DOHH2 (cell line): ENCODE measurements at regions not wholly inside any gene's neighbourhood (a gene's known extent, or its start where the extent isn't known, plus 50 kb on each side); places are given as distances from the start of the nearest gene placed in this dataset.

ENCODE experiments used
- H3F3A ChIP-seq: fragments of 200-600 bp; sonication (generic), shearing (Covaris generic); 2 replicates; pipeline ENCODE4 v1.6.0; 2016; ENCODE audit warnings: antibody characterized with exemption, mild to moderate bottlenecking; ENCODE audit not compliant: control insufficient read depth, insufficient read depth
- H3K27ac ChIP-seq: fragments of 200-600 bp; sonication (generic); 2 replicates; pipeline ENCODE4 v1.5.1; 2014; ENCODE audit warnings: low read depth, mild to moderate bottlenecking, low read length, moderate library complexity
- H3K27me3 ChIP-seq: fragments of 200-600 bp; sonication (generic); 2 replicates; pipeline ENCODE4 v1.6.1; 2014; ENCODE audit warnings: mild to moderate bottlenecking, low read length, mixed read lengths; ENCODE audit not compliant: control insufficient read depth
- H3K36me3 ChIP-seq: fragments of 200-600 bp; sonication (generic); 2 replicates; pipeline ENCODE4 v1.6.1; 2014; ENCODE audit warnings: mild to moderate bottlenecking, low read length, moderate library complexity, mixed read lengths; ENCODE audit not compliant: control insufficient read depth
- H3K4me1 ChIP-seq: fragments of 200-600 bp; sonication (generic); 2 replicates; pipeline ENCODE4 v1.6.1; 2014; ENCODE audit warnings: mild to moderate bottlenecking, low read length, mixed read lengths; ENCODE audit not compliant: control insufficient read depth
- H3K4me2 ChIP-seq: fragments of 200-600 bp; sonication (generic); 2 replicates; pipeline ENCODE4 v1.6.0; 2014; ENCODE audit warnings: mild to moderate bottlenecking, low read length, moderate library complexity
- H3K4me3 ChIP-seq: fragments of 200-600 bp; sonication (generic); 2 replicates; pipeline ENCODE4 v1.5.1; 2014; ENCODE audit warnings: mild to moderate bottlenecking, low read length, mixed read lengths
- H3K79me2 ChIP-seq: fragments of 200-600 bp; sonication (generic); 2 replicates; pipeline ENCODE4 v1.6.1; 2014; ENCODE audit warnings: mild to moderate bottlenecking, low read length, mixed read lengths; ENCODE audit not compliant: control insufficient read depth
- H3K9me2 ChIP-seq: fragments of 200-600 bp; sonication (generic); replicated peaks from 2 replicates; pipeline ENCODE4 v1.6.1; 2014; ENCODE audit warnings: mild to moderate bottlenecking, low read length, mixed read lengths; ENCODE audit not compliant: control insufficient read depth
- H3K9me3 ChIP-seq: fragments of 200-600 bp; sonication (generic); 2 replicates; pipeline ENCODE4 v1.6.1; 2014; ENCODE audit warnings: antibody characterized with exemption, low read length, mixed read lengths; ENCODE audit not compliant: control insufficient read depth, insufficient read depth
- H4K20me1 ChIP-seq: fragments of 200-600 bp; sonication (generic); 2 replicates; pipeline ENCODE4 v1.6.0; 2014; ENCODE audit warnings: low read depth, mild to moderate bottlenecking, antibody characterized with exemption, low read length, moderate library complexity; ENCODE audit not compliant: control insufficient read depth, insufficient read depth
- CTCF ChIP-seq: fragments of 200-600 bp; sonication (generic); IDR thresholded peaks from one replicate; pipeline ENCODE4 v1.5.1; 2014; ENCODE audit warnings: antibody characterized with exemption, mild to moderate bottlenecking, low read depth, low read length; ENCODE audit not compliant: poor library complexity, severe bottlenecking
- EZH2phosphoT487 ChIP-seq: fragments of 200-600 bp; sonication (generic); IDR thresholded peaks from 2 replicates; pipeline ENCODE4 v1.6.1; 2017; ENCODE audit warnings: borderline replicate concordance, mild to moderate bottlenecking, antibody characterized with exemption, low read length, moderate library complexity, mixed read lengths

- Histone ChIP-seq H3K4me2 (no peak overlapping the region), H3K79me2 (no peaks in the 10 kb centered on the region), H3K4me1 (no peaks in the 10 kb centered on the region), H3K9me2 (no peaks in the 10 kb centered on the region), H3K27ac (no peak overlapping the region), H3K36me3 (no peaks in the 10 kb centered on the region), H4K20me1 (no peaks in the 10 kb centered on the region), H3F3A (no peaks in the 10 kb centered on the region), H3K4me3 (no peak overlapping the region), H3K9me3 (no peaks in the 10 kb centered on the region; the same call in 1 of the 2 replicates), H3K27me3 (peaks cover 3% of the 10 kb centered on the region; the same call in 1 of the 2 replicates)
- TF ChIP-seq CTCF (no peak), EZH2phosphoT487 (no peak)
Observed at GRCh38 chr10:125337510-125337909, 177.1 kb upstream of the CTBP2 start.

GRCh38 chr10:125334545-125334944 lies 174.2 kb upstream of the CTBP2 start:
- no peaks in the 10 kb centered on the region for H3K9me2 ChIP-seq

GRCh38 chr10:125333769-125334168 lies 173.4 kb upstream of the CTBP2 start:
- no peaks in the 10 kb centered on the region for H3K4me1 ChIP-seq
- no peak overlapping the region for H3K4me2 ChIP-seq
- H3K9me2 ChIP-seq, result no peaks in the 10 kb centered on the region
- H4K20me1 ChIP-seq, result no peaks in the 10 kb centered on the region
- no peaks in the 10 kb centered on the region for H3K79me2 ChIP-seq
- H3K27ac ChIP-seq, result no peak overlapping the region
- no peaks in the 10 kb centered on the region for H3K36me3 ChIP-seq
- no peak overlapping the region for H3K4me3 ChIP-seq
- H3F3A ChIP-seq, result no peaks in the 10 kb centered on the region
- no peak for TF ChIP-seq CTCF
- no peak for TF ChIP-seq EZH2phosphoT487
- H3K9me3 ChIP-seq, result no peaks in the 10 kb centered on the region; the same call in 1 of the 2 replicates
- H3K27me3 ChIP-seq, result peaks cover 3% of the 10 kb centered on the region; the same call in 1 of the 2 replicates

More at GRCh38 chr10:125334545-125334944, 174.2 kb upstream of the CTBP2 start:
- Histone ChIP-seq H3K9me3 (no peaks in the 10 kb centered on the region; the same call in 1 of the 2 replicates), H4K20me1 (no peaks in the 10 kb centered on the region), H3K4me2 (no peak overlapping the region), H3K27me3 (peaks cover 3% of the 10 kb centered on the region; the same call in 1 of the 2 replicates), H3K79me2 (no peaks in the 10 kb centered on the region), H3K4me3 (no peak overlapping the region), H3F3A (no peaks in the 10 kb centered on the region), H3K27ac (no peak overlapping the region), H3K4me1 (no peaks in the 10 kb centered on the region), H3K36me3 (no peaks in the 10 kb centered on the region)
- TF ChIP-seq CTCF (no peak), EZH2phosphoT487 (no peak)

GRCh38 chr10:125333209-125333591 lies 172.8 kb upstream of the CTBP2 start:
- TF ChIP-seq CTCF (no peak), EZH2phosphoT487 (no peak)
- Histone ChIP-seq H3K36me3 (no peaks in the 10 kb centered on the region), H3K79me2 (no peaks in the 10 kb centered on the region), H3K27me3 (peaks cover 3% of the 10 kb centered on the region; the same call in 1 of the 2 replicates), H3K4me1 (no peaks in the 10 kb centered on the region), H3K9me2 (no peaks in the 10 kb centered on the region), H3K4me3 (no peak overlapping the region), H3K27ac (no peak overlapping the region), H4K20me1 (no peaks in the 10 kb centered on the region), H3F3A (no peaks in the 10 kb centered on the region), H3K9me3 (no peaks in the 10 kb centered on the region; the same call in 1 of the 2 replicates), H3K4me2 (no peak overlapping the region)
